Islet of Langerhans (tissue), 1 donor: ENCODE measurements at regions not wholly inside any gene's neighbourhood (a gene's known extent, or its start where the extent isn't known, plus 50 kb on each side); places are given as distances from the start of the nearest gene placed in this dataset.
"Not testable (repeated sequence)": the region's sequence is repeated elsewhere in the genome, so short reads cannot be mapped to it uniquely, and the experiment has no call there.

Experiments used
- FAIRE-seq: peaks from one replicate; lab custom pipeline; 2011; peaks lifted over from hg19 to GRCh38; lab: Jason Lieb, UNC

- no peak for FAIRE-seq
Observed at GRCh38 chr11:95434489-95435057, 203.6 kb upstream of the SESN3 start.

GRCh38 chr11:95434009-95434408, 203.0 kb upstream of the SESN3 start:
- FAIRE-seq = no peak

- FAIRE-seq = no peak
Observed at GRCh38 chr11:95432714-95433503, 201.9 kb upstream of the SESN3 start.

- no peak for FAIRE-seq
Observed at GRCh38 chr11:95429376-95429907, 198.4 kb upstream of the SESN3 start.

GRCh38 chr11:95426823-95427462, 195.9 kb upstream of the SESN3 start:
- peak; percentile 53 for FAIRE-seq

GRCh38 chr11:95419915-95420314, 188.9 kb upstream of the SESN3 start:
- FAIRE-seq = no peak

- no peak for FAIRE-seq
Observed at GRCh38 chr11:95418916-95419315, 187.9 kb upstream of the SESN3 start.

- no peak for FAIRE-seq
Observed at GRCh38 chr11:95417832-95418231, 186.8 kb upstream of the SESN3 start.

GRCh38 chr11:95415837-95416304, 184.9 kb upstream of the SESN3 start:
- no peak for FAIRE-seq

- FAIRE-seq = no peak
Observed at GRCh38 chr11:95414217-95414616, 183.2 kb upstream of the SESN3 start.

GRCh38 chr11:95413761-95414160, 182.8 kb upstream of the SESN3 start:
- FAIRE-seq = no peak

- FAIRE-seq = no peak
Observed at GRCh38 chr11:95413021-95413420, 182.0 kb upstream of the SESN3 start.

GRCh38 chr11:95412074-95412473, 181.1 kb upstream of the SESN3 start:
- FAIRE-seq = no peak

GRCh38 chr11:95410707-95411106, 179.7 kb upstream of the SESN3 start:
- not testable (repeated sequence) for FAIRE-seq

- FAIRE-seq = no peak
Observed at GRCh38 chr11:95406271-95406670, 175.3 kb upstream of the SESN3 start.

- no peak for FAIRE-seq
Observed at GRCh38 chr11:95404370-95404769, 173.4 kb upstream of the SESN3 start.

GRCh38 chr11:95398437-95399112, 167.6 kb upstream of the SESN3 start:
- FAIRE-seq = no peak

GRCh38 chr11:95392644-95393043, 161.6 kb upstream of the SESN3 start:
- no peak for FAIRE-seq

- FAIRE-seq = no peak
Observed at GRCh38 chr11:95389427-95389826, 158.4 kb upstream of the SESN3 start.

- no peak for FAIRE-seq
Observed at GRCh38 chr11:95388086-95388485, 157.1 kb upstream of the SESN3 start.

GRCh38 chr11:95387325-95387724, 156.3 kb upstream of the SESN3 start:
- no peak for FAIRE-seq

- no peak for FAIRE-seq
Observed at GRCh38 chr11:95385577-95385976, 154.6 kb upstream of the SESN3 start.

- no peak for FAIRE-seq
Observed at GRCh38 chr11:95379479-95379878, 148.5 kb upstream of the SESN3 start.
